HCT116 (cell line): ENCODE measurements at regions not wholly inside any gene's neighbourhood (a gene's known extent, or its start where the extent isn't known, plus 50 kb on each side); places are given as distances from the start of the nearest gene placed in this dataset.

Source experiments
- ATAC-seq: fragments of 200-7000 bp; cut with Tn5 transposase; 2 replicates; pipeline ENCODE4 v1.9.1; 2020; ENCODE audit warnings: mild to moderate bottlenecking, moderate library complexity
- BruUV-seq: library from RNA; stranded (reverse); fragments of 400-500 nt; replicated peaks from 2 replicates; lab custom pipeline; 2021; lab: Mats Ljungman, UMichigan
- CTCF ChIA-PET: fragments of 300-600 bp; sonication (Branson Sonifier 250); formaldehyde crosslinking; loops from one replicate; lab custom pipeline; 2021; ENCODE audit warnings: antibody characterized with exemption; lab: Charles Lee
- POLR2A ChIA-PET: fragments of 300-600, 350-600 bp; sonication (Branson Sonifier 250); formaldehyde crosslinking; loops from one replicate; lab custom pipeline; 2021; ENCODE audit warnings: antibody characterized with exemption; lab: Charles Lee
- RAD21 ChIA-PET, 2 experiments: fragments of 300-600 bp; sonication (Branson Sonifier 250); formaldehyde crosslinking; loops; one replicate each; lab custom pipeline; 2023; ENCODE audit warnings: low total read pairs in 2 of 2; ENCODE audit not compliant: uncharacterized antibody in 2 of 2, unreplicated experiment in 2 of 2, low non-redundant PET in 1 of 2; lab: Charles Lee
- DNase-seq: peaks from one replicate; pipeline ENCODE4 v3.0.0-alpha.2; 2010; ENCODE audit warnings: low read depth, low spot score
- H2AFZ ChIP-seq: fragments of 200-600 bp; shearing (Covaris generic), sonication (generic); 2 replicates; pipeline ENCODE4 v1.6.1; 2017; ENCODE audit warnings: low read depth, mixed run types, mixed read lengths, antibody characterized with exemption, low read length; ENCODE audit not compliant: poor library complexity, severe bottlenecking
- H3K27ac ChIP-seq: 2 replicates; pipeline ENCODE4 v1.5.1; 2012; ENCODE audit warnings: low read depth, low read length
- H3K27me3 ChIP-seq: fragments of 200-600 bp; sonication (generic); 2 replicates; pipeline ENCODE4 v1.6.1; 2016; ENCODE audit warnings: mixed run types, low read length, mixed read lengths; ENCODE audit not compliant: insufficient read depth
- H3K36me3 ChIP-seq, 2 experiments: fragments of 200-500 bp in 1 of 2; fragments of 200-600 bp in 1 of 2; sonication (Bioruptor generic) in 1 of 2; sonication (generic) in 1 of 2; 2 replicates each; pipeline versions ENCODE4 v1.5.1 to v1.6.1; 2014 to 2016; ENCODE audit warnings: low read length in 2 of 2, inconsistent platforms in 1 of 2, mixed read lengths in 1 of 2, mixed run types in 1 of 2; ENCODE audit not compliant: insufficient read depth in 2 of 2, control insufficient read depth in 1 of 2
- H3K4me1 ChIP-seq, 2 experiments: fragments of 200-600 bp in 1 of 2; sonication (generic) in 1 of 2; 2 replicates each; pipeline versions ENCODE4 v1.5.1 to v1.6.1; 2012 to 2017; ENCODE audit warnings: low read length in 2 of 2, inconsistent platforms in 1 of 2, mild to moderate bottlenecking in 1 of 2, mixed read lengths in 1 of 2, mixed run types in 1 of 2, moderate library complexity in 1 of 2; ENCODE audit not compliant: insufficient read depth in 2 of 2, control insufficient read depth in 1 of 2
- H3K4me2 ChIP-seq: fragments of 200-600 bp; sonication (generic); 2 replicates; pipeline ENCODE4 v1.6.1; 2017; ENCODE audit warnings: mixed run types, low read length, mixed read lengths
- H3K4me3 ChIP-seq, 2 experiments: fragments of 200-600 bp in 1 of 2; sonication (generic) in 1 of 2; replicated peaks in 1 of 2; 2 replicates each; pipeline ENCODE4 v1.5.1; 2011 to 2016; ENCODE audit warnings: low read length in 2 of 2, control low read depth in 1 of 2, low read depth in 1 of 2, mild to moderate bottlenecking in 1 of 2, mixed read lengths in 1 of 2, mixed run types in 1 of 2
- H3K79me2 ChIP-seq: fragments of 200-600 bp; sonication (generic); 2 replicates; pipeline ENCODE4 v1.6.1; 2017; ENCODE audit warnings: mild to moderate bottlenecking, mixed run types, low read length, moderate library complexity, mixed read lengths; ENCODE audit not compliant: insufficient read depth
- H3K9ac ChIP-seq: fragments of 200-600 bp; sonication (generic); 2 replicates; pipeline ENCODE4 v1.6.1; 2016; ENCODE audit warnings: low read length, mixed read lengths
- H3K9me2 ChIP-seq: fragments of 200-600 bp; sonication (generic), shearing (Covaris generic); 2 replicates; pipeline ENCODE4 v1.6.1; 2017; ENCODE audit warnings: mixed run types, mild to moderate bottlenecking, moderate library complexity; ENCODE audit not compliant: insufficient read depth
- H3K9me3 ChIP-seq, 2 experiments: fragments of 200-500 bp in 1 of 2; fragments of 200-600 bp in 1 of 2; sonication (Bioruptor generic) in 1 of 2; sonication (generic) in 1 of 2; 2 replicates each; pipeline ENCODE4 v1.6.1; 2014 to 2017; ENCODE audit warnings: low read length in 2 of 2, mixed read lengths in 2 of 2, inconsistent platforms in 1 of 2, low read depth in 1 of 2, mild to moderate bottlenecking in 1 of 2, mixed run types in 1 of 2, moderate library complexity in 1 of 2; ENCODE audit not compliant: control insufficient read depth in 1 of 2, insufficient read depth in 1 of 2
- H4K20me1 ChIP-seq: fragments of 200-600 bp; sonication (generic), shearing (Covaris generic); 2 replicates; pipeline ENCODE4 v1.6.1; 2017; ENCODE audit warnings: mixed run types, mild to moderate bottlenecking, moderate library complexity; ENCODE audit not compliant: insufficient read depth
- CEBPB ChIP-seq: IDR thresholded peaks from 2 replicates; pipeline ENCODE4 v1.6.1; 2012; ENCODE audit warnings: low read depth
- CTCF ChIP-seq, 3 experiments: fragments of 200-600 bp in 1 of 3; sonication (generic) in 1 of 3; IDR thresholded peaks in 2 of 3; conservative IDR thresholded peaks in 1 of 3; 2 replicates each; pipeline ENCODE4 v1.5.1; 2012 to 2017; ENCODE audit warnings: low read depth in 2 of 3, low read length in 2 of 3, antibody characterized with exemption in 1 of 3, borderline replicate concordance in 1 of 3, control low read depth in 1 of 3, mild to moderate bottlenecking in 1 of 3, mixed read lengths in 1 of 3, mixed run types in 1 of 3, moderate library complexity in 1 of 3; ENCODE audit not compliant: insufficient read depth in 1 of 3
- ELF1 ChIP-seq: IDR thresholded peaks from 2 replicates; pipeline ENCODE4 v1.6.1; 2012; ENCODE audit warnings: low read depth, borderline replicate concordance
- EZH2 ChIP-seq: fragments of 200-600 bp; sonication (generic); IDR thresholded peaks from 2 replicates; pipeline ENCODE4 v1.6.1; 2017; ENCODE audit warnings: antibody characterized with exemption, mixed run types
- EZH2phosphoT487 ChIP-seq: fragments of 200-600 bp; IDR thresholded peaks from 2 replicates; pipeline ENCODE4 v1.6.1; 2018; ENCODE audit warnings: antibody characterized with exemption, borderline replicate concordance
- POLR2A ChIP-seq: IDR thresholded peaks from 2 replicates; pipeline ENCODE4 v1.7.0; 2011; ENCODE audit warnings: borderline replicate concordance; ENCODE audit not compliant: insufficient read depth, insufficient read length; ENCODE audit errors: extremely low read depth
- REST ChIP-seq: IDR thresholded peaks from 2 replicates; pipeline ENCODE4 v1.6.1; 2012; ENCODE audit warnings: low read depth
- SP1 ChIP-seq: IDR thresholded peaks from 2 replicates; pipeline ENCODE4 v1.6.1; 2012; ENCODE audit warnings: low read depth
- SRF ChIP-seq: IDR thresholded peaks from 2 replicates; pipeline ENCODE4 v1.6.1; 2012; ENCODE audit warnings: low read depth
- TCF7L2 ChIP-seq: IDR thresholded peaks from 2 replicates; pipeline ENCODE4 v1.7.0; 2011; ENCODE audit warnings: borderline replicate concordance, inconsistent platforms; ENCODE audit not compliant: insufficient read depth, insufficient read length; ENCODE audit errors: extremely low read depth
- ZBTB33 ChIP-seq: IDR thresholded peaks from 2 replicates; pipeline ENCODE4 v1.6.1; 2011; ENCODE audit warnings: mild to moderate bottlenecking, low read length, moderate library complexity; ENCODE audit not compliant: insufficient replicate concordance; ENCODE audit errors: extremely low read depth
- ZFX ChIP-seq: fragments of 450-650 bp; IDR thresholded peaks from 2 replicates; pipeline ENCODE4 v1.6.1; 2017
- ZNF274 ChIP-seq: fragments of 200-500 bp; sonication (Bioruptor generic); IDR thresholded peaks from 2 replicates; pipeline ENCODE4 v1.6.1; 2014; ENCODE audit warnings: mild to moderate bottlenecking, low read depth, low read length, inconsistent platforms
- intact Hi-C: fragments of 100-400 bp; cut with micrococcal nuclease; formaldehyde crosslinking; loops from 2 replicates; pipeline ENCODE4 v1.10.0; 2022

- ATAC-seq = no peak
- TF ChIP-seq SP1 (no peak), CEBPB (no peak), EZH2phosphoT487 (no peak), ELF1 (no peak), ZFX (no peak), SRF (no peak), REST (no peak)
- RAD21 ChIA-PET = no interaction called here
- no peak overlapping the region for H3K9ac ChIP-seq
- no peaks in the 10 kb centered on the region for H3K4me1 ChIP-seq
- H3K79me2 ChIP-seq = no peaks in the 10 kb centered on the region
- H4K20me1 ChIP-seq = no peaks in the 10 kb centered on the region
- intact Hi-C loops = no loop called here
- H3K27me3 ChIP-seq = no peaks in the 10 kb centered on the region
- CTCF ChIA-PET = no interaction called here
- H3K4me3 ChIP-seq = no peak overlapping the region
- no peak for DNase-seq
- H3K4me2 ChIP-seq = no peak overlapping the region
- H3K9me3 ChIP-seq = no peaks in the 10 kb centered on the region; a peak in 1 of 4 replicates
- no peaks in the 10 kb centered on the region for H3K9me2 ChIP-seq
- no peak overlapping the region for H2AFZ ChIP-seq
- POLR2A ChIA-PET = no interaction called here
- no peaks in the 10 kb centered on the region for H3K36me3 ChIP-seq
- BruUV-seq = no TSS peak
- no peak overlapping the region for H3K27ac ChIP-seq
Measured at GRCh38 chr13:76316998-76317527, 569.1 kb downstream of the KCTD12 start.

GRCh38 chr13:76314495-76314894 lies 571.7 kb downstream of the KCTD12 start:
- Histone ChIP-seq H2AFZ (no peak overlapping the region), H3K9ac (no peak overlapping the region), H4K20me1 (no peaks in the 10 kb centered on the region), H3K9me3 (no peaks in the 10 kb centered on the region), H3K4me3 (no peak overlapping the region), H3K27ac (no peak overlapping the region), H3K9me2 (no peaks in the 10 kb centered on the region), H3K4me2 (no peak overlapping the region), H3K4me1 (no peaks in the 10 kb centered on the region), H3K27me3 (no peaks in the 10 kb centered on the region; the same call in 1 of the 2 replicates), H3K79me2 (no peaks in the 10 kb centered on the region), H3K36me3 (no peaks in the 10 kb centered on the region)
- ATAC-seq (no peak), DNase-seq (no peak)
- intact Hi-C loops = no loop called here
- no peak for TF ChIP-seq ZBTB33
- no peak for TF ChIP-seq ZFX
- no peak for TF ChIP-seq EZH2
- TF ChIP-seq TCF7L2 = no peak
- no peak for TF ChIP-seq ZNF274
- no peak for TF ChIP-seq POLR2A
- TF ChIP-seq SRF = no peak
- no peak for TF ChIP-seq CTCF (IDR thresholded peaks at IDR 0.05 in 2 of 3, conservative IDR thresholded peaks at IDR 0.05 in 1 of 3; ENCODE audit: borderline replicate concordance in 1 of 3, insufficient read depth in 1 of 3, low read depth in 2 of 3, low read length in 2 of 3)
- ChIA-PET CTCF (no interaction called here), RAD21 (no interaction called here), POLR2A (no interaction called here)
- BruUV-seq = no TSS peak
